GM12891 (cell line): ENCODE measurements at regions not wholly inside any gene's neighbourhood (a gene's known extent, or its start where the extent isn't known, plus 50 kb on each side); places are given as distances from the start of the nearest gene placed in this dataset.

ENCODE experiments used
- DNase-seq: peaks from one replicate; pipeline ENCODE4 v3.0.0; 2011; ENCODE audit warnings: low spot score; ENCODE audit not compliant: insufficient read length
- FAIRE-seq: peaks from 2 replicates; lab custom pipeline; 2011; peaks lifted over from hg19 to GRCh38; lab: Jason Lieb, UNC
- PAX5 ChIP-seq: IDR thresholded peaks from 2 replicates; pipeline ENCODE4 v1.6.1; 2011; ENCODE audit warnings: low read length, moderate library complexity, mild to moderate bottlenecking; ENCODE audit not compliant: insufficient read depth, severe bottlenecking
- POLR2A ChIP-seq: IDR thresholded peaks from 2 replicates; pipeline ENCODE4 v1.6.1; 2011; ENCODE audit warnings: low read depth, low read length, control low read depth
- POLR2AphosphoS5 ChIP-seq: IDR thresholded peaks from 2 replicates; pipeline ENCODE4 v1.6.1; 2011; ENCODE audit warnings: low read depth, low read length, control low read depth
- POU2F2 ChIP-seq: IDR thresholded peaks from 2 replicates; pipeline ENCODE4 v1.6.1; 2011; ENCODE audit warnings: low read depth, mild to moderate bottlenecking, control low read depth, low read length, moderate library complexity
- SPI1 ChIP-seq: IDR thresholded peaks from 2 replicates; pipeline ENCODE4 v1.6.1; 2011; ENCODE audit warnings: low read depth, low read length, control low read depth
- TAF1 ChIP-seq: IDR thresholded peaks from 2 replicates; pipeline ENCODE4 v1.6.1; 2011; ENCODE audit warnings: low read depth, low read length, control low read depth

DNA sequence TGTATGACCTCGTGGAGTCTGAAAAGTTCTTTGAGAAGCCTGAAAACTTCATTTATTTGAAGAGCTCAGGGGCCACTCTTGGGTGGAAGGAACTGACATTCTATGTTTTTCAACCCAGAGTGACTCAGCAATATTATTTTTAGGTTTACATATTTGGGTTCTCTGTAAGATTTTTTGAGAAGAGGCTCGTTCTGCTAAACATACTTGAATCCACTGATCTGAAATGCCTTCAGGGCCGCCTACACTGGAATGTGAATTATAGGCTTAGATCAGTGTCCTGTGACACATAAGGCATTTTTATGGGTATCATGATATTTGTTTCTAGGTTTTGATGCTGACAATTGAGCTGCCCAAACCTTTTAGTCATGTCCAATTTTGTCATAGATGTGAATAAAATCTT lies 86.2 kb downstream of the PSAT1 start:
- no peak for FAIRE-seq
- TF ChIP-seq POLR2A (no peak), POU2F2 (no peak), SPI1 (no peak), PAX5 (no peak), POLR2AphosphoS5 (no peak), TAF1 (no peak)
- no peak for DNase-seq

DNA sequence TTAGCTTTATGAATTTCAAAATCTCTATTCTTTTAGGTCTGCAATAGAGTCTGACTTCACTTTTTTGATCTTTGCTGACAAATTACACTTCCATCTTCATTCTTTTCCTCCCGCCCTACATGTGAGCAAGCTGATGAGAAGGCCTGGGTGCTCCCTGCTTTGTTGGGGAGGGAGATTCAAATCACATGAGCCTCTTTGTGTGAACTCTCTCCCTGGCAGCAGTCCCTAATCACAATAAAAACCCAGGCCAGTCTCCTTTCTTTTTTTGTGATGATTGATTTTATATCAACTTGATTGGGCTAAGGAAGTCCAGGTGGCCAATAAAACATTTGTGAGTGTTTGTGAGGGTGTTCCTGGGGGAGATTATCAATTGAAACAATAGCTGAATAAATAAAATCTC lies 89.4 kb downstream of the PSAT1 start:
- TF ChIP-seq TAF1 = no peak
- TF ChIP-seq POLR2AphosphoS5 = no peak
- no peak for TF ChIP-seq SPI1
- no peak for TF ChIP-seq POU2F2
- TF ChIP-seq PAX5 = no peak
- TF ChIP-seq POLR2A = no peak
- FAIRE-seq (no peak), DNase-seq (no peak)

DNA sequence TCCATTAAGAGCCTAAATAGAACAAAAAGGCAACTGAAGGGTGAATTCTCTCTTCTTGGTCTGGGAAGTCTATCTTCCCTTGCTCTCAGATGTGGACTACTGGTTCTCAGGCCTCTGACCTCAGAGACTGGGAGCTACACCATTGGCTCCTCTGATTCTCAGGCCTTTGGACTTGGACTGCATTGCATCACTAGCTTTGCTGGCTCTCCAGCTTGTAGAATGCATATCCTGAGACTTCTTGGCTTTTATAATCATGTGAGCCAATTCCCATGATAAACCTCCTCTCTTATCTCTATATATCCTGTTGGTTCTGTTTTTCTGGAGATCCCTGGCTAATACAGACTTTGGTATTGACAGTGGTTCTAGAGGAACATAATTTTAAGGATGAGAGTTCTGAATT lies 89.8 kb downstream of the PSAT1 start:
- TF ChIP-seq SPI1 (no peak), TAF1 (no peak), POLR2A (no peak), POLR2AphosphoS5 (no peak), PAX5 (no peak), POU2F2 (no peak)
- no peak for DNase-seq
- no peak for FAIRE-seq

DNA sequence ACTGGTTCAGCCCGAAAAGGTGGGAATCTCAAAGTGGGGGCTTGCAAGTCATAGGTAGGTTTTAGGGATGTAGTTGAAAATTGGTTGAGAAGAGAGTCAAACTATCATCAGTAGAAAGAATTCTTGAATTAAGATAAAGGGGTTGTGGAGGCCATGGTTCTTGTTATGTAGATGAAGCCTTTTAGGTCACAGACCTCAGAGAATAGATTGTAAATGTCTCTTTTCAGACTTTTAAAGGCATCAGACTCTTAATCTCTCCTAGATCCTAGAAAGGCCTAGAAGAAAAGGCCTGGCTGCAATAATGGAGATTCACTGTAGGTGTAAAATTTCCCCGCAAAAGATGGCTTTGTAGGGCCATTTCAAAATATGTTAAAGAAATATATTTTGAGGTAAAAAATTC lies 96.4 kb downstream of the PSAT1 start:
- FAIRE-seq (no peak), DNase-seq (no peak)
- TF ChIP-seq SPI1 (no peak), PAX5 (no peak), POLR2AphosphoS5 (no peak), POLR2A (no peak), POU2F2 (no peak), TAF1 (no peak)

DNA sequence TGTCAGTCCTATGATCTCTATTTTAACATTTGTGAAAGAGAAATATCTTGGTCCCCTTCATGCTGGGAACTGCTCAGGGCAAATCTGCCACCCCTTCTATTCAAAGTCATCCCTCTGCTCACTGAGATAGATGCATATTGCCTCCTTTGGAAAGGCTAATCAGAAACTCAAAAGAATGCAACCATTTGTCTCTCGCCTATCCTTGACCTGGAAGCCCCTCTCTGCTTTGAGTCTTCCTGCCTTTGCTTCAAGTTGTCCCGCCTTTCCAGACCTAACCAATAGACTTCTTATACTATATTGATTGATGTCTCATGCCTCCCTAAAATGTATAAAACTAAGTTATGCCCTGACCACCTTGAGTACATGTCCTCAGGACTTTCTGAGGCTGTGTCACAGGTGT lies 97.0 kb downstream of the PSAT1 start:
- DNase-seq (no peak), FAIRE-seq (no peak)
- TF ChIP-seq POLR2AphosphoS5 = no peak
- TF ChIP-seq SPI1 = no peak
- no peak for TF ChIP-seq TAF1
- TF ChIP-seq POLR2A = no peak

DNA sequence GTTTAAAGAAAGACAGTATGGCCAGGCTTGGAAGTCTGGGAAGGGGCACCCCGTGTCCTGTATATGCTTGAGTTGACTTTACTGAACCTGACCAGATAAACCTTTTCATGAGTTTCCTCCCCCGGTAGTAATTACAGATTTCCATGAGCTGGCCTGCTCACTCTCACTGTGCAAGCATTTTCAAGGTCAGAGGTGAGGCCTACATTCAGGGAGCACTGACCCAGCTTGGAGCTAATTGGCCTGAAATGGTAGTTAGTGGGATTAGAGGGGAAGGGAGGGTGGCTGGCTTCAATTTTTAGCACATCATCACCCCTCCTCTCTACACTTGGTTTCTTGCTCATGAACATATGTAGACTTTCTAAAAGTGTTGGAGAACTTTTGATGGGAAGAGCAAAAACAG lies 99.2 kb downstream of the PSAT1 start:
- FAIRE-seq (no peak), DNase-seq (no peak)
- TF ChIP-seq PAX5 (no peak), POLR2AphosphoS5 (no peak), POU2F2 (no peak), POLR2A (no peak), SPI1 (no peak), TAF1 (no peak)

DNA sequence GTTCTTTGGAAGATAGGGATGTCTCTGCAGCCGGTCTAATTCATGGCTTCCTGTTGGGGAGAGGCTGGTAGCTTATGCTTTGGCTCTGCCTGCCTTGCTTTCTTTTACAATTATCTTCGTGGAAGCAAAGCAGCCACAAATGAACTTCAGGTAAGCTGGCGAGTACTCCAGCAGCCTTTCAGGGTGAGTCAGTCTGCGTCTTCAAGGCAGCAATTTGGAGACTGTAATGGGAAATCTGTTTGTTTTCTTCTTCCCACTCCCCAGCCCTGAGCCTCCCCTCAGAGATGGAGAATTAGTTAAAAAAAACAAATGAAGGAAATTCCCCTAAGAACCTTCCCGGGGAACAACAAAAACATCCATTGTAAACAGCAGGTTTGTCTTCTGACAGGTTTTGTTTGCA lies 100.1 kb downstream of the PSAT1 start:
- DNase-seq (no peak), FAIRE-seq (no peak)
- TF ChIP-seq POLR2A (no peak), TAF1 (no peak), POU2F2 (no peak), SPI1 (no peak), PAX5 (no peak), POLR2AphosphoS5 (no peak)

DNA sequence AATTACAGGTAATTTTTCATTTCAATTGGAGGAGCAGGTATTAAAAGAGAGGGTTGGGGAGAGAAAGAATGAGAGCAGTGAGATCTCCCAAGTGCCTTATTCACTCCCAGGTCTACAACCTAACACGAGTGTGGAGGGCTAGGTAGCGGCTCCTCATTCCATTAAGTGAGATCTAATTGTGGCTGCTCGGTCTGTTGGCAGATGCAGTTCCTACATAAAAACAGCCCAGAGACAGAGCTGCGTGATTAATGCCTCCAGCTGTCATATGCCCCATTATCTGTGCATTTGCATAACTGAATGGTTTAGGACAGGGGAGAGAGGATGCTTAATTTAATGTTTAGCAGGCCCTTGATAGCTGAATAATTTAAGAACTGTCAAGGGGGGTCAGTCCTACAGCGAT lies 100.5 kb downstream of the PSAT1 start:
- TF ChIP-seq POLR2AphosphoS5 (no peak), TAF1 (no peak), POLR2A (no peak), SPI1 (no peak), PAX5 (no peak), POU2F2 (no peak)
- FAIRE-seq = no peak
- no peak for DNase-seq

DNA sequence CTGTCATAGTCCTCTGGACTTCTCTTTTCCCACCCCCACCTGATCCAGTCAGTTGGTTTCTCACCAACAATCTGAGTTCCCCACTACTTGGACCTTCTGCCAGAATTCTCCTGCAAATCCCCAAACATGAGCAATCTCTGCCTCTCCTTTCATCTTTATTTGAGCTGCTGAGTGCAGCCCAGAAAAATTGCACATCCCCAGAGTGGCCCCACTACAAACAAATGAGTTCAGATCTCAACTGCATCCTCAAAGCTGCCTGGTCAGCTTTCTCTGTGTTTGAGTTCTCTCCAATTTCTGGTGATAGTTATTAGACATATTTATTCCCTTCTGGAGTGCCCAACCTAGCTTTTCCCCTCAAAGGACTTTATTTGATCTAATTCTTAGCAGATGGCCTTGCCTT lies 102.2 kb downstream of the PSAT1 start:
- FAIRE-seq = no peak
- no peak for TF ChIP-seq SPI1
- no peak for TF ChIP-seq PAX5
- no peak for TF ChIP-seq POU2F2
- TF ChIP-seq POLR2AphosphoS5 = no peak
- no peak for TF ChIP-seq POLR2A
- TF ChIP-seq TAF1 = no peak

DNA sequence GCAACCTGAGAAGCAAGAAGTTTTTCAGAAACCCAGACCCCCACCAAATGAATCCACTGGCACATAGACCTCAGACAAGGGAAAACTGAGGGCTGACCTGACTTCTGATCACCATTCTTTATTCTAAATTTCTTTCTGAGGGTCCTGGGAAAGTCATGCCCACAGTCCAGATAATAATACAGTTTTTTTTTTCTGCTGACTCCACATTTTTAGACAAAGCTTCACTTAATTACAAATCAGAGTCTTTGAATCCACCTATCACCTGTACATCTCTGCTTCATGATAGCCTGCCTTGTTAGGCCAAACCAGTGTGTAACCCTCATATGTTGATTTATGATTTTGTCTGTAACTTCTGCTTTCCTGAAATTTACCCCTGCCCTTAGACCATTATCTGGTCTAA lies 103.6 kb downstream of the PSAT1 start:
- TF ChIP-seq TAF1 (no peak), POLR2AphosphoS5 (no peak), PAX5 (no peak), POU2F2 (no peak), POLR2A (no peak), SPI1 (no peak)
- no peak for DNase-seq
- no peak for FAIRE-seq

More for the DNA sequence above, 102.2 kb downstream of the PSAT1 start:
- no peak for DNase-seq

DNA sequence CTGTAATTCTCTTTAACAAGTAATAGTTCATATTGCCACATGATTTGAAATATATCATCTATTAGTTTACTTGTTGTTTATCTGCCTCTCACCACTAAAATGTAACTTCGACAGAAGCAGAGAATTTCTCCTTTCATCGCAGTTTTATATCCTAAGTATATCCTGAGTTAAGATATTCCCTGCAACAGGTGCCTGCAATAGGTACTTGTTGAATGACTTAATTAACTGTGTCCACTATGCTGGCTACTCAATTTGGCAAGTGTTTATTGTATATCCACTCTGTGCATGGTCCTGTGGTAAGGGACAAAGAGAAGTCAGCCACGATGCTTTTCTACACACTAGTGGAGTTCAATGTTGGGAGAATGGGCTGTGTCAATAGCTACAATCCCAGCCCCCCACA lies 108.5 kb downstream of the PSAT1 start:
- no peak for FAIRE-seq
- TF ChIP-seq POU2F2 (no peak), SPI1 (no peak), POLR2A (no peak), PAX5 (no peak), POLR2AphosphoS5 (no peak), TAF1 (no peak)
- no peak for DNase-seq
